ENCODE measurements at regions not wholly inside any gene's neighbourhood (a gene's known extent, or its start where the extent isn't known, plus 50 kb on each side); places are given as distances from the start of the nearest gene placed in this dataset.

- TF ChIP-seq CTCF (conservative IDR thresholded peaks at IDR 0.05; ENCODE audit: low read depth in 2 of 2) (no peak), CREB1 (CRISPR knock-in tag; IDR thresholded peaks at IDR 0.05; ENCODE audit: low read depth) (no peak), EZH2 (IDR thresholded peaks at IDR 0.05; ENCODE audit: low read depth, unreplicated experiment) (no peak), POLR2AphosphoS5 (IDR thresholded peaks at IDR 0.05; ENCODE audit: low read depth) (no peak), ZNF114 (CRISPR knock-in tag; IDR thresholded peaks at IDR 0.05) (no peak), REST (IDR thresholded peaks at IDR 0.05; ENCODE audit: unreplicated experiment) (no peak)
Measured at GRCh38 chr2:70035344-70035844, 51.9 kb upstream of the PCBP1 start.
